Fibroblast of lung (primary cell): ENCODE measurements at regions not wholly inside any gene's neighbourhood (a gene's known extent, or its start where the extent isn't known, plus 50 kb on each side); places are given as distances from the start of the nearest gene placed in this dataset.

Experiments used
- CTCF ChIP-seq, 2 donors: IDR thresholded peaks in 1 of 2; conservative IDR thresholded peaks in 1 of 2; 1 replicate in 1 of 2; 2 replicates in 1 of 2; pipeline ENCODE4 v1.5.1; 2011 to 2012; ENCODE audit warnings: low read length in 2 of 2, control low read depth in 1 of 2, inconsistent platforms in 1 of 2, low read depth in 1 of 2, mild to moderate bottlenecking in 1 of 2
- EZH2 ChIP-seq: IDR thresholded peaks from 2 replicates; pipeline ENCODE4 v1.5.1; 2012; ENCODE audit warnings: low read length, control low read depth, mild to moderate bottlenecking; ENCODE audit errors: missing control alignments

- no peak for TF ChIP-seq EZH2
- no peak for TF ChIP-seq CTCF (conservative IDR thresholded peaks at IDR 0.05 in 1 of 2, IDR thresholded peaks at IDR 0.05 in 1 of 2; ENCODE audit: low read depth in 1 of 2, low read length in 2 of 2)
Measured at GRCh38 chr15:45794304-45794703, 159.5 kb downstream of the SQOR start.
